Endothelial cell of umbilical vein (primary cell): ENCODE measurements at regions not wholly inside any gene's neighbourhood (a gene's known extent, or its start where the extent isn't known, plus 50 kb on each side); places are given as distances from the start of the nearest gene placed in this dataset.

Source experiments
- BruUV-seq: library from RNA; stranded (reverse); fragments of 400-500 nt; replicated peaks from 2 replicates; lab custom pipeline; 2021; lab: Mats Ljungman, UMichigan
- CTCF ChIA-PET: fragments of 300-600, 350-600 bp; sonication (Branson Sonifier 250); formaldehyde crosslinking; loops from one replicate; lab custom pipeline; 2021; ENCODE audit warnings: antibody characterized with exemption, inconsistent platforms; lab: Charles Lee
- POLR2A ChIA-PET: fragments of 300-600, 350-600 bp; sonication (Branson Sonifier 250); formaldehyde crosslinking; loops from one replicate; lab custom pipeline; 2021; ENCODE audit warnings: antibody characterized with exemption, inconsistent platforms; lab: Charles Lee
- DNase-seq: peaks from one replicate; pipeline ENCODE4 v3.0.0-alpha.2; 2011; ENCODE audit warnings: low read depth, low spot score
- FAIRE-seq: peaks from 2 replicates; lab custom pipeline; 2011; peaks lifted over from hg19 to GRCh38; lab: Jason Lieb, UNC
- H2AFZ ChIP-seq: 2 replicates; pipeline ENCODE4 v1.6.0; 2012; ENCODE audit warnings: low read depth, low read length, control low read depth, inconsistent platforms
- H3K27ac ChIP-seq: 2 replicates; pipeline ENCODE4 v1.5.1; 2011; ENCODE audit warnings: low read depth, mild to moderate bottlenecking, control low read depth, low read length, moderate library complexity; ENCODE audit not compliant: insufficient read depth
- H3K27me3 ChIP-seq, 2 experiments: 2 replicates each; pipeline versions ENCODE4 v1.6.0 to v1.6.1; 2011; ENCODE audit warnings: low read length in 2 of 2, mixed read lengths in 1 of 2; ENCODE audit not compliant: control insufficient read depth in 2 of 2, insufficient read depth in 2 of 2
- H3K36me3 ChIP-seq, 2 experiments: 2 replicates in 1 of 2; 3 replicates in 1 of 2; pipeline ENCODE4 v1.5.1; 2011; ENCODE audit warnings: low read length in 2 of 2, mild to moderate bottlenecking in 1 of 2, moderate library complexity in 1 of 2; ENCODE audit not compliant: control insufficient read depth in 2 of 2, insufficient read depth in 2 of 2; ENCODE audit errors: extremely low read depth in 1 of 2
- H3K4me1 ChIP-seq: 3 replicates; pipeline ENCODE4 v1.5.1; 2011; ENCODE audit warnings: mild to moderate bottlenecking, low read length; ENCODE audit not compliant: control insufficient read depth, insufficient read depth; ENCODE audit errors: extremely low read depth
- H3K4me2 ChIP-seq: 2 replicates; pipeline ENCODE4 v1.6.1; 2011; ENCODE audit warnings: low read length, control low read depth, mixed read lengths; ENCODE audit not compliant: insufficient read depth
- H3K4me3 ChIP-seq, 3 experiments: fragments of 200-600 bp in 1 of 3; sonication (generic), shearing (Covaris generic) in 1 of 3; replicated peaks in 1 of 3; 2 replicates each; pipeline ENCODE4 v1.5.1; 2011 to 2016; ENCODE audit warnings: control low read depth in 3 of 3, low read length in 3 of 3, mild to moderate bottlenecking in 2 of 3, inconsistent platforms in 1 of 3, low read depth in 1 of 3, moderate library complexity in 1 of 3; ENCODE audit not compliant: insufficient read depth in 1 of 3
- H3K79me2 ChIP-seq: 2 replicates; pipeline ENCODE4 v1.6.0; 2012; ENCODE audit warnings: low read length, inconsistent platforms; ENCODE audit not compliant: control insufficient read depth, insufficient read depth
- H3K9ac ChIP-seq: replicated peaks from 2 replicates; pipeline ENCODE3; 2011; ENCODE audit warnings: low read length, control low read depth; ENCODE audit not compliant: insufficient read depth; ENCODE audit errors: extremely low read depth
- H3K9me1 ChIP-seq: replicated peaks from 3 replicates; pipeline ENCODE4 v1.6.0; 2011; ENCODE audit warnings: mild to moderate bottlenecking, low read length; ENCODE audit not compliant: control insufficient read depth, insufficient read depth; ENCODE audit errors: extremely low read depth
- H3K9me3 ChIP-seq: replicated peaks from 2 replicates; pipeline ENCODE4 v1.5.1; 2012; ENCODE audit warnings: low read length, inconsistent platforms; ENCODE audit not compliant: control insufficient read depth, insufficient read depth
- H4K20me1 ChIP-seq: replicated peaks from 2 replicates; pipeline ENCODE3; 2011; ENCODE audit warnings: mild to moderate bottlenecking, low read length; ENCODE audit not compliant: control insufficient read depth, insufficient read depth; ENCODE audit errors: extremely low read depth
- CTCF ChIP-seq, 2 donors: IDR thresholded peaks; 1 replicate in 1 of 2; 2 replicates in 1 of 2; pipeline ENCODE4 v1.5.1; 2011; ENCODE audit warnings: low read length in 2 of 2, mild to moderate bottlenecking in 2 of 2, moderate library complexity in 2 of 2, control low read depth in 1 of 2, inconsistent platforms in 1 of 2, low read depth in 1 of 2; ENCODE audit not compliant: insufficient read depth in 1 of 2; ENCODE audit errors: extremely low read depth in 1 of 2
- EZH2 ChIP-seq: IDR thresholded peaks from 2 replicates; pipeline ENCODE4 v1.6.1; 2012; ENCODE audit warnings: borderline replicate concordance, low read depth, mild to moderate bottlenecking, moderate library complexity, low read length, inconsistent platforms; ENCODE audit not compliant: severe bottlenecking
- FOS ChIP-seq: IDR thresholded peaks from 2 replicates; pipeline ENCODE4 v1.6.1; 2011; ENCODE audit warnings: mild to moderate bottlenecking, low read length, moderate library complexity, borderline replicate concordance; ENCODE audit not compliant: insufficient read depth
- GATA2 ChIP-seq: IDR thresholded peaks from 2 replicates; pipeline ENCODE4 v1.7.0; 2011; ENCODE audit warnings: low read depth, mild to moderate bottlenecking, moderate library complexity, mixed read lengths, low read length; ENCODE audit not compliant: insufficient read length, insufficient read depth
- JUN ChIP-seq: IDR thresholded peaks from 2 replicates; pipeline ENCODE4 v1.6.1; 2011; ENCODE audit warnings: borderline replicate concordance, low read depth; ENCODE audit not compliant: insufficient read length, insufficient read depth
- MAX ChIP-seq: IDR thresholded peaks from 2 replicates; pipeline ENCODE4 v1.6.1; 2011; ENCODE audit not compliant: insufficient read depth, insufficient read length
- MYC ChIP-seq: IDR thresholded peaks from one replicate; pipeline ENCODE4 v1.6.1; 2011; ENCODE audit warnings: mild to moderate bottlenecking, low read depth, low read length
- POLR2A ChIP-seq: IDR thresholded peaks from 2 replicates; pipeline ENCODE4 v1.6.1; 2012; ENCODE audit warnings: low read depth, mild to moderate bottlenecking, control low read depth, low read length
- POLR2AphosphoS5 ChIP-seq: IDR thresholded peaks from 2 replicates; pipeline ENCODE4 v1.6.1; 2012; ENCODE audit warnings: low read depth, mild to moderate bottlenecking, control low read depth, low read length, moderate library complexity; ENCODE audit not compliant: insufficient read depth
- dilution Hi-C: fragments of 300-500 bp; cut with MboI; formaldehyde crosslinking; loops from one replicate; pipeline ENCODE4 v1.15.0; 2019; ENCODE audit warnings: low sequenced_read_pairs; ENCODE audit not compliant: extremely low pct_ligation_motif_present
- intact Hi-C: fragments of 100-400 bp; cut with micrococcal nuclease; formaldehyde crosslinking; loops from one replicate; pipeline ENCODE4 v1.10.0; 2022

GRCh38 chr3:194050782-194051320 is 85.1 kb upstream of the HES1 start:
- H3K4me1 ChIP-seq = no peaks in the 10 kb centered on the region
- dilution Hi-C loops (no loop called here), intact Hi-C loops (no loop called here)
- H3K27ac ChIP-seq = no peak overlapping the region
- H3K9ac ChIP-seq = no peak overlapping the region
- no peak overlapping the region for H3K4me2 ChIP-seq
- H3K9me3 ChIP-seq = peaks cover 2% of the 10 kb centered on the region
- no peaks in the 10 kb centered on the region for H3K27me3 ChIP-seq
- no peaks in the 10 kb centered on the region for H3K9me1 ChIP-seq
- TF ChIP-seq EZH2 = no peak
- TF ChIP-seq GATA2 = no peak
- TF ChIP-seq JUN = no peak
- TF ChIP-seq FOS = no peak
- no peak for TF ChIP-seq MAX
- no peak for TF ChIP-seq MYC
- TF ChIP-seq CTCF (IDR thresholded peaks at IDR 0.05; ENCODE audit: extremely low read depth in 1 of 2, insufficient read depth in 1 of 2, low read depth in 1 of 2, low read length in 2 of 2) = no peak
- TF ChIP-seq POLR2AphosphoS5 = no peak
- no peak for TF ChIP-seq POLR2A
- ChIA-PET CTCF (no interaction called here), POLR2A (no interaction called here)
- no peaks in the 10 kb centered on the region for H3K36me3 ChIP-seq
- no peak overlapping the region for H2AFZ ChIP-seq
- no peak for FAIRE-seq
- H3K79me2 ChIP-seq = no peaks in the 10 kb centered on the region
- H4K20me1 ChIP-seq = no peaks in the 10 kb centered on the region
- DNase-seq = no peak
- no TSS peak for BruUV-seq
- no peak overlapping the region for H3K4me3 ChIP-seq
